GM18868 (cell line): ENCODE measurements at regions not wholly inside any gene's neighbourhood (a gene's known extent, or its start where the extent isn't known, plus 50 kb on each side); places are given as distances from the start of the nearest gene placed in this dataset.

Experiments
- ATAC-seq: cut with Tn5 transposase; IDR thresholded peaks from one replicate; pipeline ENCODE4 v1.9.1; 2021; ENCODE audit warnings: mild to moderate bottlenecking, moderate library complexity; ENCODE audit not compliant: unreplicated experiment

DNA sequence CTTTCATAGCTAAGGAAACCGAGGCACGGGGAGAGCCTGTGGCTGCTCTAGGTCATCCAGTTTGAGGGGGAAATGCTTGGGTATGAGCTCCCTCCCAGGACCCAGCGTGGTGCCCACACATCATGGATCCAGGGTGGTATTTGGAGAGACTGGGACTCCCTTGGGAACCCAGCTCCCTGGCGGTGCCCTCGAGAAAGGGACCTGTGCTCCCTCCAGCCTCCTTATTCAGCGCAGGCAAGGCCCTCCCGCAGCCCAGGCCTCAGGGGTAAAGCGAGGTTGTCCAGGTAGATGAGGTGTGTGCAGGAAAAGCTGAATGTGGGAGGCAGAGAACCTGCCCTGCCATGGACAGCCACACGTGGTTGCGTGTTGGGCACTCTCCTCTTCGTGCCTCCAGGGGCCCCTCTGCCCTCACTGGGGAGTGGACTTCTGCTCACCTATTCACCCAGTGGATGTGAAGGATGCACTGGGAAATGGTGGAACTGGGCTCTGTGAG lies 53.8 kb upstream of the GPR78 start:
- ATAC-seq, result no peak

DNA sequence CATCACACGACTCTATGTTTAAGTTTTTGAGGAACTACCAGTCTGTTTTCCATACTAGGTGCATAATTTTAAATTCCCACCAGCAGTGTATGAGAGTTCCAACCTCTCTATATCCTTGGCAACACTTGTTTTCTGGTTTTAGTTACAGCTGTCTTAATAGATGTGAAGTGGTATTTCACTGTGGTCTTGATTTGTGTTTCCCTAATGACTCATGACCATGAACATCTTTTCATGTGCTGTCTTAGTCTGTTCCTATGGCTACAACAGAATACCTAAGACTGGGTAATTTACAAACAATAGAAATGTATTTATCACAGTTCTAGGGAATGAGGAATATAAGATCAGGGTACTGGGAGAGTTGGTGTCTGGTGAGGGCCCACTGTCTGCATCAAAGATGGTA lies 51.5 kb upstream of the GPR78 start:
- peak; percentile 48 for ATAC-seq
